CD14-positive monocyte (primary cell): ENCODE measurements at regions not wholly inside any gene's neighbourhood (a gene's known extent, or its start where the extent isn't known, plus 50 kb on each side); places are given as distances from the start of the nearest gene placed in this dataset.

Experiments used
- DNase-seq, 3 donors: peaks; one replicate each; pipeline ENCODE4 v3.0.0-alpha.2; 2011 to 2022
- H2AFZ ChIP-seq: 2 replicates; pipeline ENCODE4 v1.6.0; 2012; ENCODE audit warnings: mild to moderate bottlenecking, low read depth, low read length, inconsistent platforms; ENCODE audit not compliant: insufficient read depth, poor library complexity, severe bottlenecking
- H3K27ac ChIP-seq, 2 donors: 1 replicate in 1 of 2; 2 replicates in 1 of 2; pipeline ENCODE4 v1.5.1; 2012 to 2013; ENCODE audit warnings: low read length in 2 of 2, control low read depth in 1 of 2, inconsistent platforms in 1 of 2, low read depth in 1 of 2, mild to moderate bottlenecking in 1 of 2
- H3K27me3 ChIP-seq, 2 donors: one replicate each; pipeline versions ENCODE4 v1.6.0 to v1.6.1; 2011 to 2013; ENCODE audit warnings: low read length in 2 of 2; ENCODE audit not compliant: control insufficient read depth in 2 of 2, insufficient read depth in 2 of 2
- H3K36me3 ChIP-seq, 2 donors: replicated peaks in 1 of 2; 1 replicate in 1 of 2; 2 replicates in 1 of 2; pipeline versions ENCODE4 v1.5.1 to v1.6.1; 2012 to 2013; ENCODE audit warnings: low read length in 2 of 2, control low read depth in 1 of 2, inconsistent platforms in 1 of 2, mild to moderate bottlenecking in 1 of 2; ENCODE audit not compliant: insufficient read depth in 2 of 2, control insufficient read depth in 1 of 2
- H3K4me1 ChIP-seq, 2 donors: 1 replicate in 1 of 2; 2 replicates in 1 of 2; pipeline versions ENCODE4 v1.5.1 to v1.6.1; 2012 to 2013; ENCODE audit warnings: low read length in 2 of 2, control low read depth in 1 of 2, inconsistent platforms in 1 of 2, mild to moderate bottlenecking in 1 of 2, moderate library complexity in 1 of 2; ENCODE audit not compliant: insufficient read depth in 2 of 2, control insufficient read depth in 1 of 2
- H3K4me2 ChIP-seq: replicated peaks from 2 replicates; pipeline ENCODE3; 2012; ENCODE audit warnings: low read length, moderate library complexity, mild to moderate bottlenecking; ENCODE audit not compliant: poor library complexity, severe bottlenecking; ENCODE audit errors: extremely low read depth
- H3K4me3 ChIP-seq, 3 experiments: fragments of 200-600 bp in 1 of 3; sonication (generic) in 1 of 3; replicated peaks in 1 of 3; 1 replicate in 2 of 3; 2 replicates in 1 of 3; pipeline ENCODE4 v1.5.1; 2011 to 2013; ENCODE audit warnings: low read length in 3 of 3, mild to moderate bottlenecking in 3 of 3, control low read depth in 2 of 3, low read depth in 2 of 3, inconsistent platforms in 1 of 3, moderate library complexity in 1 of 3
- H3K79me2 ChIP-seq: 2 replicates; pipeline ENCODE4 v1.6.0; 2012; ENCODE audit warnings: mild to moderate bottlenecking, control low read depth, inconsistent platforms, low read length, moderate library complexity; ENCODE audit not compliant: insufficient read depth
- H3K9ac ChIP-seq: 2 replicates; pipeline ENCODE4 v1.6.0; 2017; ENCODE audit warnings: low read length, mild to moderate bottlenecking; ENCODE audit not compliant: insufficient read depth, poor library complexity, severe bottlenecking
- H3K9me3 ChIP-seq, 2 donors: replicated peaks in 1 of 2; 1 replicate in 1 of 2; 2 replicates in 1 of 2; pipeline versions ENCODE4 v1.5.1 to v1.6.1; 2012 to 2013; ENCODE audit warnings: low read length in 2 of 2, control low read depth in 1 of 2; ENCODE audit not compliant: control insufficient read depth in 1 of 2, insufficient read depth in 1 of 2
- H4K20me1 ChIP-seq: 2 replicates; pipeline ENCODE4 v1.6.0; 2012; ENCODE audit warnings: mild to moderate bottlenecking, low read length, control low read depth, moderate library complexity; ENCODE audit not compliant: insufficient read depth
- H3K27ac Mint-ChIP-seq, 7 donors: one replicate each; pipeline ENCODE4 v1.8.0; 2020; ENCODE audit warnings: mild to moderate bottlenecking in 7 of 7, mixed read lengths in 7 of 7, moderate library complexity in 6 of 7, inconsistent platforms in 2 of 7
- H3K27me3 Mint-ChIP-seq, 3 donors: one replicate each; pipeline ENCODE4 v1.8.0; 2021 to 2022; ENCODE audit warnings: low read depth in 3 of 3, mild to moderate bottlenecking in 3 of 3, mixed read lengths in 3 of 3, moderate library complexity in 3 of 3, inconsistent platforms in 1 of 3
- H3K36me3 Mint-ChIP-seq, 2 donors: one replicate each; pipeline ENCODE4 v1.8.0; 2020; ENCODE audit warnings: mixed read lengths in 2 of 2, inconsistent platforms in 1 of 2, mild to moderate bottlenecking in 1 of 2
- H3K4me1 Mint-ChIP-seq: one replicate; pipeline ENCODE4 v1.8.0; 2020; ENCODE audit warnings: mild to moderate bottlenecking, mixed read lengths
- H3K4me3 Mint-ChIP-seq, 2 donors: one replicate each; pipeline ENCODE4 v1.8.0; 2020; ENCODE audit warnings: mild to moderate bottlenecking in 2 of 2, mixed read lengths in 2 of 2, moderate library complexity in 1 of 2
- H3K9me3 Mint-ChIP-seq, 7 donors: one replicate each; pipeline ENCODE4 v1.8.0; 2020 to 2022; ENCODE audit warnings: mixed read lengths in 7 of 7, mild to moderate bottlenecking in 6 of 7, moderate library complexity in 6 of 7, inconsistent platforms in 2 of 7
- CTCF ChIP-seq: fragments of 200-600 bp; IDR thresholded peaks from one replicate; pipeline ENCODE4 v1.8.0; 2022; ENCODE audit warnings: antibody characterized with exemption, mild to moderate bottlenecking
- WGBS: methylation state at CpG from one replicate; pipeline ENCODE4 v1.1.5; 2013; ENCODE audit warnings: missing lambda C conversion rate; ENCODE audit not compliant: insufficient coverage; 5-methylcytosine and 5-hydroxymethylcytosine counted together
- intact Hi-C, 2 donors: fragments of 100-400 bp; cut with micrococcal nuclease; formaldehyde crosslinking; loops; one replicate each; pipeline versions ENCODE4 v1.15.0 to v1.15.1; 2023

- WGBS, result 0% methylated on average over 1 of the region's 2 CpGs
- Histone ChIP-seq H3K9ac (no peak overlapping the region), H3K9me3 (peaks cover under 1 to 8% of the 10 kb centered on the region in 2 donors), H3K4me1 (no peaks in the 10 kb centered on the region), H4K20me1 (no peaks in the 10 kb centered on the region), H3K27ac (no peak overlapping the region), H2AFZ (no peak overlapping the region), H3K79me2 (no peaks in the 10 kb centered on the region), H3K36me3 (no peaks in the 10 kb centered on the region), H3K27me3 (no peaks in the 10 kb centered on the region), H3K4me2 (no peak overlapping the region), H3K4me3 (no peak overlapping the region)
- intact Hi-C loops, result no loop called here
- Mint-ChIP-seq H3K4me1 (no peaks in the 10 kb centered on the region), H3K27me3 (peaks cover 0 to 1% (median 0%) of the 10 kb centered on the region in 3 donors), H3K4me3 (no peak overlapping the region), H3K27ac (no peak overlapping the region), H3K9me3 (peaks cover 0 to 14% (median 3%) of the 10 kb centered on the region in 7 donors), H3K36me3 (no peaks in the 10 kb centered on the region)
- DNase-seq, result no peak
- TF ChIP-seq CTCF, result no peak
Measured at GRCh38 chrX:10932842-10933440, 178.2 kb upstream of the HCCS start.

GRCh38 chrX:10935501-10935900 lies 175.6 kb upstream of the HCCS start:
- Histone ChIP-seq H3K9ac (no peak overlapping the region), H3K36me3 (no peaks in the 10 kb centered on the region), H3K4me3 (no peak overlapping the region), H3K27me3 (no peaks in the 10 kb centered on the region), H3K79me2 (no peaks in the 10 kb centered on the region), H3K9me3 (peaks cover 0 to 3% of the 10 kb centered on the region in 2 donors), H3K4me1 (no peaks in the 10 kb centered on the region), H3K27ac (no peak overlapping the region), H4K20me1 (no peaks in the 10 kb centered on the region), H2AFZ (no peak overlapping the region), H3K4me2 (no peak overlapping the region)
- intact Hi-C loops, result no loop called here
- H3K4me3 Mint-ChIP-seq, result no peak overlapping the region
- no peaks in the 10 kb centered on the region for H3K4me1 Mint-ChIP-seq
- no CpG with 5 or more reads among the region's 3 CpGs for WGBS
- H3K9me3 Mint-ChIP-seq, result peaks cover 0 to 11% (median 2%) of the 10 kb centered on the region in 7 donors
- H3K27me3 Mint-ChIP-seq, result peaks cover 0 to 1% (median 0%) of the 10 kb centered on the region in 3 donors
- no peaks in the 10 kb centered on the region for H3K36me3 Mint-ChIP-seq
- H3K27ac Mint-ChIP-seq, result no peak overlapping the region
- no peak for TF ChIP-seq CTCF
- DNase-seq, result no peak
